GM13976 (cell line): ENCODE measurements at regions not wholly inside any gene's neighbourhood (a gene's known extent, or its start where the extent isn't known, plus 50 kb on each side); places are given as distances from the start of the nearest gene placed in this dataset.

Experiments
- DNase-seq: peaks from one replicate; pipeline ENCODE4 v3.0.0; 2012; ENCODE audit warnings: low spot score
- in situ Hi-C: fragments of 300-500 bp; cut with MboI; formaldehyde crosslinking; loops from one replicate; pipeline ENCODE4 v1.12.0; 2022; ENCODE audit warnings: low sequenced_read_pairs, mixed read lengths, inconsistent platforms; ENCODE audit not compliant: unreplicated experiment
- TF ChIP-seq, protein P1 (sequence below): IDR thresholded peaks from 2 replicates; pipeline ENCODE4 v1.5.1; 2012; ENCODE audit warnings: borderline replicate concordance, mild to moderate bottlenecking; ENCODE audit not compliant: insufficient read depth; ENCODE audit errors: extremely low read depth, missing control alignments, control extremely low read depth

DNA sequence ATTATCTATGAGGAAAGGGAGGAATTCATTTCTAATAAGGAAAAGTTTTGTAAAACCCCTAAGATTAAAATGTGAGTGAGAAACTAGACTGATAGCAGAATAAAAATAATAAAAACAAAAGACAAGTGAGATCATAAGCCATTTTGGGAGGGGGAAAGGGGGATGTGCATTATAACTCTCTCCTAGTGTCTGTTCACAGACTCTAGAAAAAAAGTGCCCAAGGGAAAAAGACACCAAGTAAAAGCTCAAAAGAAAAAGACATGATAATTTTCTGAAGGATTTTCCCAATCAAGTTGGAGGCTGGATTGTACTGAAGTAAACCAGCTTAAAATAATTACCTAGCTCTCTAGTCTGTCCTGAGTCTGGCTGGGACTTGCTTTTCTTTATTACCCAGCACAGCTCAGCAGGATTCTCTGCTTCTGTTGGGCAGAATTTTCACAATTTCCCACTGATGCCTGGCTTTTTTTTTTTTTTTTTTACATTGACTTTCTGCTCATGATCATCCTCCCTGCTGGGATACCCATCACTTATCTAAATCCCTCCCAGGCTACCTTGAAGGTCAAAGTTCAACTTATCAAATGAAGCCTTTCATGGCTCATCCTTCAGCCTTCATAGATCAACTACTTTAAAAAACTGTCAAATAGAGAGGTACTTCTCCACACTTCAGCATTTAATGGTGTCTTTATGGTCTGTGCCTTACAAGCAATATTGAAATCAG lies 124.2 kb upstream of the KCNJ16 start:
- in situ Hi-C loops = no loop called here

DNA sequence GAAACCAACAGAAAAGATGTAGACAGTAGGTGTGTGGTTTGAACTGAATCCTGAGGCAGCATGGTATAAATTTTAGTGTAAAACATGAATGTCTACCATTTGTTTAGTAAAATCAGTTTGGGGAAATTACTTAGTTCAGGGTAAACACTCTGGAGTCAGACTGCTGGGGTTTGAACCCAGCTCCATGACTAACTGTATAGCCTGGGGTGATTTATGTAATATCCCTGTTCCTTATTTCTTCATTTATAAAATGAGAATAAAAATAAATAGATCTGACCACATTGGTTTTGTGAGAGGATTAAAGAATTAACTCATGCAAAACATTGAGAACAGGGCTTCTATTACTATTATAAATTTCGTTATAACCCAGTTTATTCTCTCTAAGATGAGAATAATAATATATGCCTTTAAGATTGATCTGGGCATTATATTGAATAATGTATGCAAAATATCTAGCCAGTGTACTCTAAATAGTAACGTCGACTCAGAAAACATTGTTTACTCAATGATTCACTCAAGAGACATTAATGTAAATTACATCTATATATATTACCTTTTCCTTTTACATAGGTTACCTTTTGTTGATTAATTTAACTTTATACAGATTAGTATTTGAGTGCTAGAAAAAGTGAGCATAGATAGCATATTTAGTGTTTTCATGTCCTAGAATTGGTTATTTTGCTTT lies 120.6 kb upstream of the KCNJ16 start:
- in situ Hi-C loops = no loop called here
- TF ChIP-seq, protein P1, sequence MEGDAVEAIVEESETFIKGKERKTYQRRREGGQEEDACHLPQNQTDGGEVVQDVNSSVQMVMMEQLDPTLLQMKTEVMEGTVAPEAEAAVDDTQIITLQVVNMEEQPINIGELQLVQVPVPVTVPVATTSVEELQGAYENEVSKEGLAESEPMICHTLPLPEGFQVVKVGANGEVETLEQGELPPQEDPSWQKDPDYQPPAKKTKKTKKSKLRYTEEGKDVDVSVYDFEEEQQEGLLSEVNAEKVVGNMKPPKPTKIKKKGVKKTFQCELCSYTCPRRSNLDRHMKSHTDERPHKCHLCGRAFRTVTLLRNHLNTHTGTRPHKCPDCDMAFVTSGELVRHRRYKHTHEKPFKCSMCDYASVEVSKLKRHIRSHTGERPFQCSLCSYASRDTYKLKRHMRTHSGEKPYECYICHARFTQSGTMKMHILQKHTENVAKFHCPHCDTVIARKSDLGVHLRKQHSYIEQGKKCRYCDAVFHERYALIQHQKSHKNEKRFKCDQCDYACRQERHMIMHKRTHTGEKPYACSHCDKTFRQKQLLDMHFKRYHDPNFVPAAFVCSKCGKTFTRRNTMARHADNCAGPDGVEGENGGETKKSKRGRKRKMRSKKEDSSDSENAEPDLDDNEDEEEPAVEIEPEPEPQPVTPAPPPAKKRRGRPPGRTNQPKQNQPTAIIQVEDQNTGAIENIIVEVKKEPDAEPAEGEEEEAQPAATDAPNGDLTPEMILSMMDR = no peak
- no peak for DNase-seq

More for the DNA sequence above, 124.2 kb upstream of the KCNJ16 start:
- no peak for DNase-seq
- TF ChIP-seq, protein P1 = no peak

DNA sequence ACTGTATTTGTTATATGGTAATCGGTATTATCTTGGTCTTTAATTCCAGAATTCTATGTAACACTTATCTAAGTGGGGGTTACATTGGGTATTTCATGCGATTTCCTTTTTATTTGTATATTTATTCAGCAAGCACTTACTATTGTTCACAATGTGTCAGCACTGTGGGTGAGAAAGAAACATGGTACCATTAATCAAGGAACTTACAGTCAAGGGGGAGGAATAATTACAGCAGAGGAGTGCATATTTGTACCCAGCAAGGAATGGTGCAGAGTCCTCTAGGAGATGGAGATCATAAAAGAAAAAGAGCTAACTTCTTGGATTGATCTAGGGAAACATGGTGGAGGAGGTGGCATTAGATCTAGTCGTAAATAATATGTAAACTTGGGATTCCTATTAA lies 117.0 kb upstream of the KCNJ16 start:
- in situ Hi-C loops = no loop called here
- TF ChIP-seq, protein P1 = no peak
- DNase-seq = no peak

GRCh38 chr17:69959283-69959682 lies 115.7 kb upstream of the KCNJ16 start:
- in situ Hi-C loops = no loop called here
- TF ChIP-seq, protein P1 = no peak
- no peak for DNase-seq

- no peak for DNase-seq
- TF ChIP-seq, protein P1 = no peak
- in situ Hi-C loops = no loop called here
Measured at GRCh38 chr17:69960755-69961154, 114.3 kb upstream of the KCNJ16 start.

GRCh38 chr17:69961501-69962145 lies 113.4 kb upstream of the KCNJ16 start:
- no peak for DNase-seq
- TF ChIP-seq, protein P1 = no peak
- in situ Hi-C loops = no loop called here
